MM.1S (cell line): ENCODE measurements at regions not wholly inside any gene's neighbourhood (a gene's known extent, or its start where the extent isn't known, plus 50 kb on each side); places are given as distances from the start of the nearest gene placed in this dataset.

Experiments used
- EZH2 ChIP-seq: fragments of 300-600 bp; sonication (generic); optimal IDR thresholded peaks from 2 replicates; pipeline ENCODE3; 2017; ENCODE audit warnings: low read depth, mild to moderate bottlenecking, antibody characterized with exemption, low read length, mixed read lengths
- EZH2phosphoT487 ChIP-seq: fragments of 300-600 bp; sonication (generic); IDR thresholded peaks from 2 replicates; pipeline ENCODE4 v1.6.1; 2018; ENCODE audit warnings: antibody characterized with exemption, low read length
- TF ChIP-seq, protein P1 (sequence below): fragments of 300-600 bp; sonication (generic); IDR thresholded peaks from 2 replicates; pipeline ENCODE4 v1.5.1; 2016; ENCODE audit warnings: antibody characterized with exemption, low read length, mixed read lengths

DNA sequence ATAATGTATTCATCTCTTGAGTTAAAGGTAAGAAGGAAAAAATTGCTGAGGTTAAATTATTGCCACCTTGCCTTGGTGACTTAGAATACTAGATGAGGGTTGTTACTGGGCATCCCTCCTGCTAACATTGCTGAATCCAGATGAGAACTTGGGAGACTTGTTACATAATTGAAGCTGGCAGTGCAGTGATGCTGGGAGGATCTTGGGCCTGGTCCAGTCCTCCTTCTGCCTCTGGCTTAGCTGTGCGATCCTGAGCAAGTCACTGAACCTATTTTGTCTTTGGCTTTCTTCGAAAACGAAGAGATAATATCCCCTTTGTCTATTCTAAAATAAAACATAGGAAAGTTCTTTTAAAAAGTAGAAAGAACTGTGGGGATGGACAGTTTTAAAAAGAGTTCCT, 244.9 kb upstream of the NRIP1 start:
- TF ChIP-seq, protein P1, sequence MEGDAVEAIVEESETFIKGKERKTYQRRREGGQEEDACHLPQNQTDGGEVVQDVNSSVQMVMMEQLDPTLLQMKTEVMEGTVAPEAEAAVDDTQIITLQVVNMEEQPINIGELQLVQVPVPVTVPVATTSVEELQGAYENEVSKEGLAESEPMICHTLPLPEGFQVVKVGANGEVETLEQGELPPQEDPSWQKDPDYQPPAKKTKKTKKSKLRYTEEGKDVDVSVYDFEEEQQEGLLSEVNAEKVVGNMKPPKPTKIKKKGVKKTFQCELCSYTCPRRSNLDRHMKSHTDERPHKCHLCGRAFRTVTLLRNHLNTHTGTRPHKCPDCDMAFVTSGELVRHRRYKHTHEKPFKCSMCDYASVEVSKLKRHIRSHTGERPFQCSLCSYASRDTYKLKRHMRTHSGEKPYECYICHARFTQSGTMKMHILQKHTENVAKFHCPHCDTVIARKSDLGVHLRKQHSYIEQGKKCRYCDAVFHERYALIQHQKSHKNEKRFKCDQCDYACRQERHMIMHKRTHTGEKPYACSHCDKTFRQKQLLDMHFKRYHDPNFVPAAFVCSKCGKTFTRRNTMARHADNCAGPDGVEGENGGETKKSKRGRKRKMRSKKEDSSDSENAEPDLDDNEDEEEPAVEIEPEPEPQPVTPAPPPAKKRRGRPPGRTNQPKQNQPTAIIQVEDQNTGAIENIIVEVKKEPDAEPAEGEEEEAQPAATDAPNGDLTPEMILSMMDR: no peak
- TF ChIP-seq EZH2phosphoT487: no peak
- TF ChIP-seq EZH2: no peak
